ENCODE measurements at regions not wholly inside any gene's neighbourhood (a gene's known extent, or its start where the extent isn't known, plus 50 kb on each side); places are given as distances from the start of the nearest gene placed in this dataset.

DNA sequence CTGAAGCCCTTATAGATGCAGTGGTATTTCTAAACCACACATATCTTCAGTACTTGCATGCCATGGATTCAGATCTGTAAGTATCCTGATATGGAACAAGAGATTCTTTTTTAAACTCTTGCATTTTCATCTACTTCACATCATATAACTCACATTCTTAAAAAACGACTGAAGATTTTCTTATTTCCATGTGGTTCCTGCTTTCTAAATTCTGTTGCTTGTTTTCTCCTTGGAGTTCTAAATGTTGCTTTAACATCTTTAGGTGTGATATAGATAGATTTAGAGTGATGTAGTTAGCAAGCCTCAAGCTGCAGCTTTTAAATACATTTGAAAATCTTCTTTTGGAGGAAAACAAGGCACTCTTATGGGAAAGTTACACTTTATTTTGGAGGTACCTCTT is 455.4 kb downstream of the FOXG1 start:
- H3K9me3 ChIP-seq (replicated peaks), result no peaks in the 10 kb centered on the region
- no peak for TF ChIP-seq CTCF (IDR thresholded peaks at IDR 0.05; ENCODE audit: borderline replicate concordance)
- H3K4me3 ChIP-seq, result no peak overlapping the region
- intact Hi-C loops (cut with micrococcal nuclease), result no loop called here
- peaks cover 4% of the 10 kb centered on the region for H3K27me3 ChIP-seq (ENCODE audit: low read depth)
- no peaks in the 10 kb centered on the region for H3K36me3 ChIP-seq
- H3K27ac ChIP-seq (replicated peaks), result no peak overlapping the region
- DNase-seq, result no peak
- H3K4me1 ChIP-seq, result no peaks in the 10 kb centered on the region

- TF ChIP-seq CTCF (IDR thresholded peaks at IDR 0.05; ENCODE audit: borderline replicate concordance), result no peak
- no peak overlapping the region for H3K4me3 ChIP-seq
- H3K4me1 ChIP-seq, result no peaks in the 10 kb centered on the region
- H3K27ac ChIP-seq (replicated peaks), result no peak overlapping the region
- no peaks in the 10 kb centered on the region for H3K36me3 ChIP-seq
- no peaks in the 10 kb centered on the region for H3K9me3 ChIP-seq (replicated peaks)
- intact Hi-C loops (cut with micrococcal nuclease), result no loop called here
- DNase-seq, result no peak
- peaks cover 4% of the 10 kb centered on the region for H3K27me3 ChIP-seq (ENCODE audit: low read depth)
Measured at GRCh38 chr14:29222671-29223268, 456.2 kb downstream of the FOXG1 start.

- H3K27me3 ChIP-seq (ENCODE audit: low read depth), result no peaks in the 10 kb centered on the region
- no peaks in the 10 kb centered on the region for H3K4me1 ChIP-seq
- DNase-seq, result no peak
- intact Hi-C loops (cut with micrococcal nuclease), result no loop called here
- no peak overlapping the region for H3K27ac ChIP-seq (replicated peaks)
- H3K4me3 ChIP-seq, result no peak overlapping the region
- H3K36me3 ChIP-seq, result no peaks in the 10 kb centered on the region
- no peak for TF ChIP-seq CTCF (IDR thresholded peaks at IDR 0.05; ENCODE audit: borderline replicate concordance)
- no peaks in the 10 kb centered on the region for H3K9me3 ChIP-seq (replicated peaks)
Measured at GRCh38 chr14:29223947-29224346, 457.4 kb downstream of the FOXG1 start.

- DNase-seq, result no peak
- H3K27ac ChIP-seq (replicated peaks), result no peak overlapping the region
- H3K36me3 ChIP-seq, result no peaks in the 10 kb centered on the region
- no peaks in the 10 kb centered on the region for H3K27me3 ChIP-seq (ENCODE audit: low read depth)
- H3K4me1 ChIP-seq, result no peaks in the 10 kb centered on the region
- TF ChIP-seq CTCF (IDR thresholded peaks at IDR 0.05; ENCODE audit: borderline replicate concordance), result no peak
- intact Hi-C loops (cut with micrococcal nuclease), result no loop called here
- H3K4me3 ChIP-seq, result no peak overlapping the region
- H3K9me3 ChIP-seq (replicated peaks), result no peaks in the 10 kb centered on the region
Measured at GRCh38 chr14:29227631-29228030, 461.0 kb downstream of the FOXG1 start.

DNA sequence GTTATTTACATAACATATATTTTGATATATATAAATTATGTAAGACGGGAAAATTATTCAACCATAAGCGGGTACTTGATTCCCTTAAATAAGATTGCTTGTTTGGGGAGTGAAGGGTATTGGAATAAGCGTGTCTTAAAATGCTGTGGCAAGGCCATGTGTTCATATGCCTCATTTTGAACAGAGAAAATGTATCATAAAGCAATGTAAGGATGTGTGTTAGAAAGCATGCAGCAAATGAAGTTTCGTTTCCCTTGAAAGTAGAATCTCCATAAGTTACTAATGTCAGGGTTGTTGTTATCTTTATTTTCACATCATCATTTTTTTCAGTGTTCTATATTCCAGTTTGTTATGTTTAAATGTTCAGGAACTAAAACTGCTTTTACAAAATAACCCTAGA is 465.6 kb downstream of the FOXG1 start:
- Histone ChIP-seq H3K27ac (replicated peaks) (no peak overlapping the region), H3K36me3 (no peaks in the 10 kb centered on the region), H3K4me3 (no peak overlapping the region), H3K9me3 (replicated peaks) (no peaks in the 10 kb centered on the region), H3K4me1 (no peaks in the 10 kb centered on the region), H3K27me3 (ENCODE audit: low read depth) (no peaks in the 10 kb centered on the region)
- TF ChIP-seq CTCF (IDR thresholded peaks at IDR 0.05; ENCODE audit: borderline replicate concordance), result no peak
- DNase-seq, result no peak
- intact Hi-C loops (cut with micrococcal nuclease), result no loop called here
